ENCODE measurements at regions not wholly inside any gene's neighbourhood (a gene's known extent, or its start where the extent isn't known, plus 50 kb on each side); places are given as distances from the start of the nearest gene placed in this dataset.

- no peak overlapping the region for H3K4me2 ChIP-seq (ENCODE audit: low read length)
- H3K9me2 ChIP-seq (replicated peaks; ENCODE audit: control insufficient read depth, low read length) = no peaks in the 10 kb centered on the region
- no peaks in the 10 kb centered on the region for H3K9me3 ChIP-seq (ENCODE audit: control insufficient read depth, insufficient read depth, low read length)
- H3K4me1 ChIP-seq (ENCODE audit: control insufficient read depth, low read length) = no peaks in the 10 kb centered on the region
- no peaks in the 10 kb centered on the region for H3K36me3 ChIP-seq (ENCODE audit: control insufficient read depth, low read length)
- no peaks in the 10 kb centered on the region for H3F3A ChIP-seq (ENCODE audit: control insufficient read depth, insufficient read depth)
- no peaks in the 10 kb centered on the region for H4K20me1 ChIP-seq (ENCODE audit: control insufficient read depth, insufficient read depth, low read depth, low read length)
- no peak overlapping the region for H3K27ac ChIP-seq (ENCODE audit: low read depth, low read length)
- H3K4me3 ChIP-seq (ENCODE audit: low read length) = no peak overlapping the region
- no peaks in the 10 kb centered on the region for H3K79me2 ChIP-seq (ENCODE audit: control insufficient read depth, low read length)
- TF ChIP-seq EZH2phosphoT487 (IDR thresholded peaks at IDR 0.05; ENCODE audit: borderline replicate concordance, low read length) (no peak), CTCF (IDR thresholded peaks at IDR 0.05; ENCODE audit: low read depth, low read length, poor library complexity, severe bottlenecking) (no peak)
- H3K27me3 ChIP-seq (ENCODE audit: control insufficient read depth, low read length) = no peaks in the 10 kb centered on the region
Measured at GRCh38 chr12:20055856-20056255, 312.5 kb upstream of the PDE3A start.

- Histone ChIP-seq H3K4me1 (ENCODE audit: control insufficient read depth, low read length) (no peaks in the 10 kb centered on the region), H3K27ac (ENCODE audit: low read depth, low read length) (no peak overlapping the region), H4K20me1 (ENCODE audit: control insufficient read depth, insufficient read depth, low read depth, low read length) (no peaks in the 10 kb centered on the region), H3K27me3 (ENCODE audit: control insufficient read depth, low read length) (no peaks in the 10 kb centered on the region), H3K9me2 (replicated peaks; ENCODE audit: control insufficient read depth, low read length) (no peaks in the 10 kb centered on the region), H3K36me3 (ENCODE audit: control insufficient read depth, low read length) (no peaks in the 10 kb centered on the region), H3K4me3 (ENCODE audit: low read length) (no peak overlapping the region), H3K79me2 (ENCODE audit: control insufficient read depth, low read length) (no peaks in the 10 kb centered on the region), H3F3A (ENCODE audit: control insufficient read depth, insufficient read depth) (no peaks in the 10 kb centered on the region), H3K4me2 (ENCODE audit: low read length) (no peak overlapping the region), H3K9me3 (ENCODE audit: control insufficient read depth, insufficient read depth, low read length) (no peaks in the 10 kb centered on the region)
- TF ChIP-seq EZH2phosphoT487 (IDR thresholded peaks at IDR 0.05; ENCODE audit: borderline replicate concordance, low read length) (no peak), CTCF (IDR thresholded peaks at IDR 0.05; ENCODE audit: low read depth, low read length, poor library complexity, severe bottlenecking) (no peak)
Measured at GRCh38 chr12:20057398-20057797, 310.9 kb upstream of the PDE3A start.

GRCh38 chr12:20063116-20063515 is 305.2 kb upstream of the PDE3A start:
- Histone ChIP-seq H4K20me1 (ENCODE audit: control insufficient read depth, insufficient read depth, low read depth, low read length) (no peaks in the 10 kb centered on the region), H3K4me3 (ENCODE audit: low read length) (no peak overlapping the region), H3K4me2 (ENCODE audit: low read length) (no peak overlapping the region), H3K9me3 (ENCODE audit: control insufficient read depth, insufficient read depth, low read length) (no peaks in the 10 kb centered on the region), H3K79me2 (ENCODE audit: control insufficient read depth, low read length) (no peaks in the 10 kb centered on the region), H3K27me3 (ENCODE audit: control insufficient read depth, low read length) (no peaks in the 10 kb centered on the region), H3K9me2 (replicated peaks; ENCODE audit: control insufficient read depth, low read length) (no peaks in the 10 kb centered on the region), H3K36me3 (ENCODE audit: control insufficient read depth, low read length) (no peaks in the 10 kb centered on the region), H3K27ac (ENCODE audit: low read depth, low read length) (no peak overlapping the region), H3K4me1 (ENCODE audit: control insufficient read depth, low read length) (no peaks in the 10 kb centered on the region), H3F3A (ENCODE audit: control insufficient read depth, insufficient read depth) (no peaks in the 10 kb centered on the region)
- TF ChIP-seq CTCF (IDR thresholded peaks at IDR 0.05; ENCODE audit: low read depth, low read length, poor library complexity, severe bottlenecking) = no peak
- TF ChIP-seq EZH2phosphoT487 (IDR thresholded peaks at IDR 0.05; ENCODE audit: borderline replicate concordance, low read length) = no peak

- TF ChIP-seq EZH2phosphoT487 (IDR thresholded peaks at IDR 0.05; ENCODE audit: borderline replicate concordance, low read length) (no peak), CTCF (IDR thresholded peaks at IDR 0.05; ENCODE audit: low read depth, low read length, poor library complexity, severe bottlenecking) (no peak)
- Histone ChIP-seq H3K79me2 (ENCODE audit: control insufficient read depth, low read length) (no peaks in the 10 kb centered on the region), H3K4me3 (ENCODE audit: low read length) (no peak overlapping the region), H3K36me3 (ENCODE audit: control insufficient read depth, low read length) (no peaks in the 10 kb centered on the region), H4K20me1 (ENCODE audit: control insufficient read depth, insufficient read depth, low read depth, low read length) (no peaks in the 10 kb centered on the region), H3K4me2 (ENCODE audit: low read length) (no peak overlapping the region), H3K27ac (ENCODE audit: low read depth, low read length) (no peak overlapping the region), H3K9me3 (ENCODE audit: control insufficient read depth, insufficient read depth, low read length) (no peaks in the 10 kb centered on the region), H3K4me1 (ENCODE audit: control insufficient read depth, low read length) (no peaks in the 10 kb centered on the region), H3K27me3 (ENCODE audit: control insufficient read depth, low read length) (no peaks in the 10 kb centered on the region), H3F3A (ENCODE audit: control insufficient read depth, insufficient read depth) (no peaks in the 10 kb centered on the region), H3K9me2 (replicated peaks; ENCODE audit: control insufficient read depth, low read length) (no peaks in the 10 kb centered on the region)
Measured at GRCh38 chr12:20077618-20078017, 290.7 kb upstream of the PDE3A start.
